ENCODE measurements at regions not wholly inside any gene's neighbourhood (a gene's known extent, or its start where the extent isn't known, plus 50 kb on each side); places are given as distances from the start of the nearest gene placed in this dataset.

GRCh38 chr18:60556326-60556725 lies 183.8 kb upstream of the MC4R start:
- DNase-seq, result no peak

GRCh38 chr18:60560071-60560470 lies 187.5 kb upstream of the MC4R start:
- peak; percentile 68 for DNase-seq

- DNase-seq, result no peak
Observed at GRCh38 chr18:60563082-60563481, 190.5 kb upstream of the MC4R start.

- no peak for DNase-seq
Observed at GRCh38 chr18:60568220-60568619, 195.6 kb upstream of the MC4R start.

- no peak for DNase-seq
Observed at GRCh38 chr18:60570172-60570571, 197.6 kb upstream of the MC4R start.

- DNase-seq, result no peak
Observed at GRCh38 chr18:60577457-60577856, 204.9 kb upstream of the MC4R start.

- no peak for DNase-seq
Observed at GRCh38 chr18:60585670-60586069, 213.1 kb upstream of the MC4R start.

GRCh38 chr18:60593249-60593648 lies 220.7 kb upstream of the MC4R start:
- DNase-seq, result peak; percentile 2

GRCh38 chr18:60596928-60597327 lies 224.4 kb upstream of the MC4R start:
- DNase-seq, result no peak

GRCh38 chr18:60599267-60599666 lies 226.7 kb upstream of the MC4R start:
- no peak for DNase-seq

GRCh38 chr18:60599995-60600394 lies 227.4 kb upstream of the MC4R start:
- no peak for DNase-seq

GRCh38 chr18:60601249-60601648 lies 228.7 kb upstream of the MC4R start:
- no peak for DNase-seq

- DNase-seq, result no peak
Observed at GRCh38 chr18:60623331-60623730, 250.8 kb upstream of the MC4R start.

GRCh38 chr18:60624207-60624606 lies 251.6 kb upstream of the MC4R start:
- DNase-seq, result no peak

- DNase-seq, result no peak
Observed at GRCh38 chr18:60639836-60640235, 267.3 kb upstream of the MC4R start.

- DNase-seq, result no peak
Observed at GRCh38 chr18:60643009-60643408, 270.4 kb upstream of the MC4R start.

- DNase-seq, result no peak
Observed at GRCh38 chr18:60646725-60647124, 274.1 kb upstream of the MC4R start.

GRCh38 chr18:60649107-60649506 lies 276.5 kb upstream of the MC4R start:
- DNase-seq, result no peak

GRCh38 chr18:60649842-60650536 lies 277.4 kb upstream of the MC4R start:
- DNase-seq, result no peak

GRCh38 chr18:60654298-60654697 lies 281.7 kb upstream of the MC4R start:
- DNase-seq, result no peak

- DNase-seq, result no peak
Observed at GRCh38 chr18:60656553-60656952, 284.0 kb upstream of the MC4R start.

GRCh38 chr18:60662491-60662890 lies 289.9 kb upstream of the MC4R start:
- no peak for DNase-seq

- DNase-seq, result no peak
Observed at GRCh38 chr18:60663060-60663989, 290.8 kb upstream of the MC4R start.

GRCh38 chr18:60664736-60665135 lies 292.2 kb upstream of the MC4R start:
- DNase-seq, result no peak
